ENCODE measurements at regions not wholly inside any gene's neighbourhood (a gene's known extent, or its start where the extent isn't known, plus 50 kb on each side); places are given as distances from the start of the nearest gene placed in this dataset.

DNA sequence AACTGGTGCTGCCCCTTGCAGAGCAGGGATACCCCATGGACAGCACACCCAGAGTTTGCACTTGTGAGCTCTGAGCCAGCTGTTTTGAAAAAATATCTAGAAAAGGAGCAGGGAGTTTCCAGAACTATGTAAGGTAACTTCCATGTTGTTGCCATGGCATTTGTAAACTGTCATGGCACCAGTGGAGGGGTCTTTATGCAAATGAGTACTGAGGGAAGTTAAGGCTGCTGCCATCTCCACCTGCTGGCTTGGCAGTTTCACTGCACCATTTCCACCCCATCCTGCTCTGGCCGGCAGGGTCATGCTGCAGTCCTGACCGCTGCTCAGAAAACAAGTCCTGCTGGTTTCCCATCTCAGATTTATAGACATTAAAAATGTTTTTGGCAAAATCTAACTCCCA lies 52.3 kb upstream of the SNTG2 start:
- no peak for DNase-seq

DNA sequence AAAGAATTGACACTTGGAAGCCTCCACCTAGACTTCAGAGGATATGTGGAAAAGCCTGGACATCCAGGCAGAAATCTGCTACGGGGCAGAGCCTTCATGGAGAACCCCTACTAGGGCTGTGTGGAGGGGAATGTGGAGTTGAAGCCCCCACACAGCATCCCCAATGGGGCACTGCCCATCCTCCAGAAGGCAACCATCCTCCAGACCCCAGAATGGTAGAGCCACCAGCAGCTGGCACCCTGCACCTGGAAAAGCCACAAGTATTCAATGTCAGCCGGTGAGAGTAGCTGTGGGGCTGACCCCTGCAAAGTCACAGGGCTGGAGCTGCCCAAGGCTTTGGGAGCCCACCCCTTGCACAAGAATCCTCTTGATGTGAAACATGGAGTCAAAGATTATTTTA lies 53.6 kb upstream of the SNTG2 start:
- no peak for DNase-seq

DNA sequence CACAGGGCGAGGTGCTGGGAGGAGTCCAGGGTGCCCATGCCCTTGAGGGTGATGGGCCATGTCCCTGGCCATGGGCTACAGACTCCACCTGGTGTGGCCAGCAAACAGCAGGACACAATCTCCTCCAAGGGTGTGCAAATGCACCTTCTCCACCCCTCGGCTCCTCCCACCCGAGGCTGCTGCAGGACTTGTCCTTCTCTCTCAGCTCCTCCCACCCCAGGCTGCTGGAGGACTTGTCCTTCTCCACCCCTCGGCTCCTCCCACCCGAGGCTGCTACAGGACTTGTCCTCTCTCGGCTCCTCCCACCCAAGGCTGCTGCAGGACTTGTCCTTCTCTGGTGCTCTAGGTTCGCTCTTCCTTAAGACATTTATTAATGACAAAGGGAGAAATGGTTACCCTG lies 57.3 kb upstream of the SNTG2 start:
- no peak for DNase-seq

- DNase-seq, result no peak
Measured at GRCh38 chr2:892892-893291, 57.8 kb upstream of the SNTG2 start.

GRCh38 chr2:892401-892800 lies 58.2 kb upstream of the SNTG2 start:
- DNase-seq, result no peak

GRCh38 chr2:891734-892133 lies 58.9 kb upstream of the SNTG2 start:
- no peak for DNase-seq

DNA sequence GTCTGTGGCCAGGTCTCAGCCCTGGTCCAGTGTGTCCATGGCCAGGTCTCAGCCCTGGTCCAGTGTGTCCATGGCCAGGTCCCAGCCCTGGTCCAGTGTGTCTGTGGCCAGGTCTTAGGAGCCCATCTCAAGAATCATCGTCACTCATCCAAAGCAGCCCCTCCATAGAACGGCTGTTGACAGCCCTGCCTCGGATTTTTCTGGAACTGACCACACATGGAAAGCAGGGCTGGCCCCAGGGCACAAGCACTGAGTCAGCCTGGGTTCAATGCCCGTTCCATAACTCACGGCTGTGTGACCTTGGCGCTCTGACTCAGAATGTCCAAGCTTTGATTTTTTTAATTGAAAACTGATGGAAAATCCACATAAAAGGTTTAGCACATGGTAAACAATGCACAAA lies 59.9 kb upstream of the SNTG2 start:
- no peak for DNase-seq

- DNase-seq, result no peak
Measured at GRCh38 chr2:890214-890613, 60.4 kb upstream of the SNTG2 start.

GRCh38 chr2:888906-889566 lies 61.6 kb upstream of the SNTG2 start:
- no peak for DNase-seq

DNA sequence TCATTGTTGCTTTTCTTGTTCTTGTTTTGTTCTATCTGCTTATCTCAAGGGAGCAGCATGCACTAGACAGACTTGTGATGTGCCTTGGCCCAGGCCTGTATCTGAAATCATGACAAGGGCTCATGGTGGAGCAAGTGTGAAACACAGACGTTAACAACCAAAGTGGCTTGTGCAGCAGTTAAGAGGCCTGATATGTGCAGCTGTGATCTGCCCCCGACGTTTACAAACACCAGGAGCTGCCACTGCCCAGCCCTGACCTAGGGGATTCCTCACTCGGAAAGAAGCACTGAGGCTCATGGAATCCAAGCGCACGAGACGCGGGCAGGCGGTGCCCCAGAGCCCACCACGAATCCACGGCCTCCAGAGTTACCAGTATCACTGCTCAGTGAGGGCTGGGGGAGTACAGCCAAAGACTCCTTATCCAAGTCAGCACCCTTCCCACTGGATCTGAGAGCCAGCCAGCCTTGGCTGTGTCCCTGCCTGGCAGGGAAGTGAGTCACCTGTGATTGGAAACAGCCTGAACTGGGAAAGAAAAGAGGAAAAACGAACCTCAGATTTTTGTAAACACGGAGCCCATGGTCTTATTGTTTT lies 62.3 kb upstream of the SNTG2 start:
- DNase-seq, result no peak

DNA sequence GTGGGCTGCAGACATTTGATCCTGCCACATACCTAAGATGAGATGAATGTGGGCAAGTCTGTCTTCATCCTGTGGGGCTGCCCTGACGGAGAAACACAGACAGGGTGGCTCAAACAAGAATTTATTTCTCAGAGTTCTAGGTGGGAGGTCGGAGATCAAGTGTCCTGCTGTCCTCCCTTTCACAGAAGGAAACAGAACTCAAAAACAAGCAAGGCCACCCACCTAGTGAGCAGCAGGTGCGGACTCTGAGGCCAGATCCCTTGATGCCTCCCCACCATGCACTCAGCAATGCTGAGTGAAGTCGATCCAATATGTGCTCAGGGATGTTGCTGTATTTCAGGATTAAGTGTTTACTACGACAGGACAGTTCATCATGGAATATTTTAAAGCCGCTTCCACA lies 63.0 kb upstream of the SNTG2 start:
- no peak for DNase-seq

- no peak for DNase-seq
Measured at GRCh38 chr2:886072-887022, 64.3 kb upstream of the SNTG2 start.

DNA sequence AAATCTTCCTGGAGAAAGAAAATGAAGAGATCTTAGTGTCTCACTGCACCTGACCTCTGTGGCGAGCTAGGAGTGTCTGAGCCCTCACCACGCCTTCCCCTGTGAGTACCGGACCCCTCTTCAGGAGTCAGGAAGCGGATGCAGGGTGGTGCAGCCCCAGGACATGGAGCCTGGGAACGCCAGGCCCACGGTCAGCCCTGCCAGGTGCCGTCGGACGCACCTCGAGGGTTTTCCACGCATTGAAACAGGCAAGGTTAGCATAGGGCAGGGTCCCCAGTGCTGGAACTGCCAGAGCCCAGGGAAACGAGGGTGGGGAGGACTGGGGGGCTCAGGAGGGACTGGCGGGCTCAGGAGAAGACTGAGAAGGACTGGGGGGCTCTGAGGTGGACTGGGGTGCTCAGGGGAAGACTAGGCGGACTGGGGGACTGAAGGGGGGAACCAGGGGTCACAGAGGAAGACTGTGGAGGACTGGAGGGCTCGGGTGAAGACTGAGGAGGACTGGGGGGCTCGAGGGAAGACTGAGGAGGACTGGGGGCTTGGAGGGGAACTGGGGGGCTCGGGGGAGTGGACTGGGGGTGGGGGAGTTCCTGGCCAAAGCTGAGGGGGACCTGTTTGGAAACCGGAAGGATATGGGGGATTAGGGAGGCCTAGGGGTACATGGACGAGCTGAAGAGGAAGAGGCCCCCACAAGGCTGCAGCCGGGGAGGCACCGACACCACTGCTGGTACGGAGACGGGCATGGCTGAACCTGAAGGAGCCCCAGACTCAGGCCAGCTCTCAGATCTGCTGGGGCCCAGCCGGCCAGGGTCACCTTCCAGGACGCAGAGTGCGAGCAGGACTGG lies 65.2 kb upstream of the SNTG2 start:
- no peak for DNase-seq

DNA sequence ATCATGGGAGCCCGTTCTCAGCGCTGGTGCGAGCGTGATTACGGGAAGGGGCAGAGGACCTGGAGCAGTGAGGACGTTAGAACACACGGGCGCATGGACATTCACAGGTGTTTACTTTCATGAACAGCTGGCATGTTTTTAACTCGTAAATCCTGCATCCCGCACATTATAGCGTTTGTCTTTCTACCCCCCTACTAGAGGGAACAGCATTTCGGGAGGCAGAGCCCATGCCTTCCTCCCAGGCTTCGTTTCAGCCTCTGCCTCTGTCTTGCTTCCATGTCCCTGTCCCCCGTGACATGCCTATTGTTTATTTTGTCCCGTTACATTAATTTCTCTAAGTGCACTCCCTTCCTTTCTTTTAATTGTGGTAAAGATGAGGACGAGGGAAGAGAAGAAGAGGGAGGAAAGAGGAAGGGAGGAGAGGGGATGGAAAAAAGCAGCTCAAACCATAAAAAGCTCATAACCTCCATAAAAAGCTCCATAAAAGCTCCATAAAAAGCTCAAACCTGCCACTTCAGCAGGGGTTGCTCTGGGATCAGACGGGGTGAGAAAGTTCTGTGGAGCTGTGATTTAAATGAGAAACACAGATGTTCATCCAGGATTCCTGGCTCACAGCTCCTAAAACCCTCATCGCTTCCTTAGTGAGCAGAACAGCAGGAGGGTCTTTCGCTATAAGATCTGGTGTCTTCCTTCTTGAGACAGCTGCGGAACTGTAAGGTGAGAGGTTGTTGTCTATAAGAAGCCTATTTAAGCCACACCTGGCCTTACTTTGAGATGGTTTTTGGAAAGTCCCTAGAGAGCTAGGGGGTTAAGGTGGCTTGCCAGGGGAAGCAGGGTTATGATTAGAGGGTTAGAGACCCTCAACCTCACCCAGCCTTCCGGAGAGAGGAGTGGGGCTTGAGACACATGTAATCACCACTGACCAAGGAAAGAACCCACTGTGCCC lies 66.6 kb upstream of the SNTG2 start:
- DNase-seq, result no peak

DNA sequence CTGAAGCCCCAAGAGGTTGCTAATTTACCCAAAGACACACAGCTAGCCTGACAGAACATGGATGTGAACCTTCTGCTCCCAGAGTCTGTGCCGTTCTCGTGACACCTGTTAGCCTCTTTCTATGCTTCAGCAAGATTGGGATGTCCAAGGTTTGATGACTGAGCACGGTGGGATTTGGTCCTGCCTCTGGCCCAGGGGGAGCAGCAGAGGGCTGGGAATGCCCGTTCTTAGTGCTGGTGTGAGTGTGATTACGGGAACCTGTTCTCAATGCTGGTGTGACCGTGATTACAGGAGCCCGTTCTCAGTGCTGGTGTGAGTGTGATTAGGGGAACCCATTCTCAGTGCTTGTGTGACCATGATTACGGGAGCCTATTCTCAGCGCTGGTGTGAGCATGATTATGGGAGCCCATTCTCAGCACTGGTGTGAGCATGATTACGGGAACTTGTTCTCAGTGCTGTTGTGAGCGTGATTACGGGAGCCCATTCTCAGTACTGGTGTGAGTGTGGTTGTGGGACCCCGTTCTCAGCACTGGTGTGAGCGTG lies 67.3 kb upstream of the SNTG2 start:
- DNase-seq, result no peak

DNA sequence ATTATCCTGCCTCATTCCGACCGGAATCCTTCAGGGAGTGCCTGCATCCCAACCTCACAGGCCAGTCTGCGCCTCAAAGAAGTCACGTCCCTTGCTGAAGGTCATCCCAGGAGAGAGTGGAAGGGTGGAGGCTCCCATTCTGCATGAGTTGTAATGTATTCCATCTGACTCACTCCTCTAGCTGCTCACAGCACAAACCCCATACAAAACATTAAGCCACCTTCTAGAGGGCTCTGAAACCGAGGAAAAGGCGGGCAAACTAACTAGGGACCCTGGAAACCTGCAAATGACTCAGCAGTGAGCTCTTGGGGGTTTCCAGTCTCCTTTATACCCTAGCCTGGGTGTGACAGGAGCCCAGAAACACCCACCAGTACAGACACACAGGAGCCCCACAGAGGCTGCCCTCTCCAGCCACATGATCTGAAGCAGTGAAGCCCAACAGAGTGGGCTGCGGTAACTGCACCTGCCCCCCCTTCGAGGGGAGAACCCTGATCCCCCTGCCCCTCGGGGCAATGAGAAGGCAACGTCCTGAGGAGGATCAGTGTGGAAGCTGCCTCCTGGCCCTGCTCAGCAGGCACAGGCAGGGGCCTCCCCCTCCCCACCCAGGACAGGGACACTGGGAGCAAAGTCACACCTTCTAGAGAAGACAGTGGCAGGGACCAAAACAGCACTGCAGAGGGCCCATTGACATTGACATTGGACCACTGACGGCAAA lies 69.3 kb upstream of the SNTG2 start:
- DNase-seq, result no peak

DNA sequence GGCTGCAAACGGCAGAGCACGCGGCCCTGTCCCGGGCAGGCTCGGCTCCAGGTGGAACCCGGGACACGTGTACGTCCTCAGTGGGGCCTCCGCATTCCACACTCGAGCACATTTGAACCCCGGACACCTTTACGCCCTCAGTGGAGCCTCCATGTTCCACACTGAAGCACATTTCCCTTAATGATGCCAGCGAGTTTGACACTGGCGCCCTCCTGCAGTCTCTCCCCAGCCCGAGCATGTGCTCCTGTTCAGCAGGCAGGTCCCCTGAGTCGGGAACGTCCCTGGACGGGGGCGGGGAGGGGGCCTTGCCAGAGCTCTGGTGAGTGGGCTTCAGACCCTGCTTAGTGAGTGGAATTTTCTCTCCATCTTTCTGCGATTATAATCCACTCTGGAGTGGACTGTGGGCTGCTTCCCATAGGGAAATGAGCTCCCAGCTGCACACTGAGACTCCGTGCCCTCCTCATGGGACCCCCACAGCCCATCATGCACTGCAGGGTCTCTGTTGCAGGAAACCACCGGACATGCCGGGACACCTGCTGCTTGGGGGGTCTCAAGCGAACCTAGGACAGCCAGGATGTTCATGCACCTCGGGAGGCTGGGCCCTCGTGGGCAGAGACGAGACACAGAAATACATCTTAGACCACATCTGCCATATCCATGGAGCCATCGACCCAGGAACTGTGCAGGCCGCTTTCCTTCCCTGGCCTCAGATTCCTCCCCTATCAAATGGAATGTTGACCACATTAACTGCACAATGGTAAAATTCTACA lies 70.3 kb upstream of the SNTG2 start:
- no peak for DNase-seq

GRCh38 chr2:879540-879939 lies 71.1 kb upstream of the SNTG2 start:
- no peak for DNase-seq

- DNase-seq, result no peak
Measured at GRCh38 chr2:878245-878930, 72.3 kb upstream of the SNTG2 start.

DNA sequence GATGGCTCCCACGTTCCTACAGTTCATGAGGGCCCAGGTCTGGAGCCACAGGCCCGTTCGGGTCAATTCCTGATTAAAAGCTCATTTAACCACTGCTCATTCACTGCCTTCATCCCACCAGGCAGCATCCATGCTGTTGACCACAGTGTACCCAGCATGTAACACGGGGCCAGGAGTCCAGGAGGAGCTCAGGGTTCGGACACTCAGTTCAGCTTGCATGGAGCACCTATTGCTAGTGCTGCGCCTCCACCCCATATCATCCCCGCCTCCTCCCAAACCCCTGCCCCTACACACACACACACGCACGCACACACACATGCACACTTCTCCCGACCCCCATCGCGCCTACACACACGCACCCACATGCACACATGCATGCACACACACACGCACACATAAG lies 72.9 kb upstream of the SNTG2 start:
- DNase-seq, result no peak
